ENCODE measurements at regions not wholly inside any gene's neighbourhood (a gene's known extent, or its start where the extent isn't known, plus 50 kb on each side); places are given as distances from the start of the nearest gene placed in this dataset.
"Not testable (repeated sequence)": the region's sequence is repeated elsewhere in the genome, so short reads cannot be mapped to it uniquely, and the experiment has no call there.

DNA sequence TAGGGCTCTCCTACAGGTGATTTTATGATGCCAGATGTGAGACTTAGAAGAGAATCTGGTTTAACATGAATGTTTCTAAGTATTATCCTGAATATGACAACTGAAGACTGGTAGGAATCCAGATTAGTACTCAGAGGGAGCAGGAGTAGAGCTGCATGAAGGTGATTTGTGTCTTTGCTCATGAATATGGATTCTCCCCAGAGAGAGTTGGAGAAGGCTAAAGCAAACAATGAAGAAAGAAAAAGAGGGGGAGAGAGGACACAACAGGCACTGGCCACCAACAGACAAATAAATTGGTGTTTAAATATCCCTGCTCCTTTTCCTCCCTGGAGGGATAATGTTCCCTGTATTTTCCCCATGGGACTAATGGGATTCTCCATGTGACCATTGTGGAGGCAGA is 427.0 kb upstream of the KLF12 start:
- no peak overlapping the region for H3K4me3 ChIP-seq (ENCODE audit: low read depth, low read length)
- TF ChIP-seq, protein P1, sequence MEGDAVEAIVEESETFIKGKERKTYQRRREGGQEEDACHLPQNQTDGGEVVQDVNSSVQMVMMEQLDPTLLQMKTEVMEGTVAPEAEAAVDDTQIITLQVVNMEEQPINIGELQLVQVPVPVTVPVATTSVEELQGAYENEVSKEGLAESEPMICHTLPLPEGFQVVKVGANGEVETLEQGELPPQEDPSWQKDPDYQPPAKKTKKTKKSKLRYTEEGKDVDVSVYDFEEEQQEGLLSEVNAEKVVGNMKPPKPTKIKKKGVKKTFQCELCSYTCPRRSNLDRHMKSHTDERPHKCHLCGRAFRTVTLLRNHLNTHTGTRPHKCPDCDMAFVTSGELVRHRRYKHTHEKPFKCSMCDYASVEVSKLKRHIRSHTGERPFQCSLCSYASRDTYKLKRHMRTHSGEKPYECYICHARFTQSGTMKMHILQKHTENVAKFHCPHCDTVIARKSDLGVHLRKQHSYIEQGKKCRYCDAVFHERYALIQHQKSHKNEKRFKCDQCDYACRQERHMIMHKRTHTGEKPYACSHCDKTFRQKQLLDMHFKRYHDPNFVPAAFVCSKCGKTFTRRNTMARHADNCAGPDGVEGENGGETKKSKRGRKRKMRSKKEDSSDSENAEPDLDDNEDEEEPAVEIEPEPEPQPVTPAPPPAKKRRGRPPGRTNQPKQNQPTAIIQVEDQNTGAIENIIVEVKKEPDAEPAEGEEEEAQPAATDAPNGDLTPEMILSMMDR (IDR thresholded peaks at IDR 0.05; ENCODE audit: low read depth, low read length), result no peak

DNA sequence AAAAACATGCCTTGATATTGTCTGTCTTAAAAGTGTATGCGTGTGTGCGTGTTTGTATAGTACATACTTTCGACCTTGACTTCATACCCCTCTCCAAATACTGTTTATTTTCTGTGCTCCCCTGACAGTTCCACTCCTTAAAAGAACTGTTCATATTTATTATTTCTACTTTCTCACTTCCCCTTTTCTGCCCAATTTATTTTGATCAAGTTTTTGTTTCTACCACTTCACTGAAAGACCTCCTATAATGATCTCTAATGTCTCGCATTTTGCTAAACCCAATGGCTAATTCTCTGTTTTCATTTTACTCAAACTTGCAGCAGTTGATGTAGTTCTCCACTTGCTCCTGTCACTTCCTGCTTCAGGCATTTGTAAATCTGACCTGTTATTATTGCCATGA is 426.1 kb upstream of the KLF12 start:
- TF ChIP-seq, protein P1 (IDR thresholded peaks at IDR 0.05; ENCODE audit: low read depth, low read length), result no peak
- H3K4me3 ChIP-seq (ENCODE audit: low read depth, low read length), result no peak overlapping the region

DNA sequence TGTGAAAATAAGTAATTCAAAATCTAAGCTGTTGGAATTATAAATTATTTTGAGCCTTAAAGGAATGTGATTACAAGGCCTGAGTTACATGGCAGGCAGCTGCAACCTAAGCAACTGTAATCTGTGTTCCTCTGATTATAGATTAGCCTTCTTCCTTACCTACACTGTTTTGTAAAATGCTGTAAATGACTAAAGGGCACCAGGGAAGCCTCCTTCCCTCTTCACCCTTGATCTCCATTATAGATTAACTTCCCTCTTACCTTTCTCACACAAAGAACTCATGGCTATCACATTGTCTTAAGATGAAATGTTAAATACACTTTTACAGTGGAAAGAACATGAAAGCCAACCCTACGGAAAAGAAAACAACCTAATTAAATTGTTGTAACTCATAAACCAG is 423.7 kb upstream of the KLF12 start:
- no peak overlapping the region for H3K4me3 ChIP-seq (ENCODE audit: low read depth, low read length)
- TF ChIP-seq, protein P1 (IDR thresholded peaks at IDR 0.05; ENCODE audit: low read depth, low read length), result no peak

DNA sequence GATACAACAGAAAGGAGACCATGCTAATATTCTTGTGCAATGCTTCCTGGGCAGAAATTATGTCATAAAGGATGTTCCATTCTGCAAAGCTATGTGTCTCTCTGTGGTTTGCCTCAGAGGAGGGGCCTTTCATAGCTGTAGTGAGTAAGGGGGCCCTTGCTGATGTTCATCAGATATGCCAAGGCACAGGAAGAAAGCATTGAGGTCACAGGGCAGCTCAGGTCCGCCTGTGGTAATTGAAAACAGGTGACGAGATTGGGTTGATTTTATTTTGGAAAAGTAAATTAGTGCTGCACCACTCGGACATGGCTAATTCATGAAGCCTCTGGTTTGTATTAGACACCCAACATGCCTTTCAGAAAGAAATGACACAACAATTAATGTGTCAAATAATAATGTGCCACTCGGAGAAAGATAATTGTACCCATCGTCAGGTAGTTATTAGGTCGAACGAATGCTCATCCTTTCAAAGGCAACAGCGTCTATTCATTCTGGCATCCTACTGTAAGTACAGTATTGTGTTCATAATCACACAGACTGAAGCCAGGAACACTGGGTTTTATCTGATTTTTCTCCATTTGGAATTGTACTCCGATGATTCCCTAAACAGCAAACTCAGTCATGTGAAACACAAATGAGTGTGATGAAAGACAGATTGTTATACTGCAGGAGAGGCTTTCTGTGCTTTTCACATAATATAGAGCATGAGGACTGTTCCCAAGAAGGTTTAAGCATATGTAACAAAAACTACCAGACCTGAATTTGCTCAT is 421.6 kb upstream of the KLF12 start:
- TF ChIP-seq, protein P1 (IDR thresholded peaks at IDR 0.05; ENCODE audit: low read depth, low read length), result no peak
- H3K4me3 ChIP-seq (ENCODE audit: low read depth, low read length), result no peak overlapping the region

DNA sequence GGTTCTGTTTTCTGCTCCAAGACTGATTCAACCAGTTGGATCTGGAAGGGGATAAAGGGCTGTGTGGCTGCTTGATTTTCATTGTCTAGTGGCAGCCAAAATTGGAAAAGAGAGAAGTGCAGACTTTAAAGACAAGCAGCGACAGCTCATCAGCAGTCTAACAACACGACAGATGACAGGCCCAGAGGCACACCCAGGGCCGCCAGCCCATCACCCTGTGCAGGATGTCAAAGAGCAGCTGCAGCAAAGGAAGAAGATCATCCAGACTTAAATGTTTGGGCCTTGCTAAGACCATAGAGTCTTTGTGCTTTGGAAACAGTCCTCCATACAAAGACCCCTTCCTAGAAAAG is 421.0 kb upstream of the KLF12 start:
- TF ChIP-seq, protein P1 (IDR thresholded peaks at IDR 0.05; ENCODE audit: low read depth, low read length), result no peak
- no peak overlapping the region for H3K4me3 ChIP-seq (ENCODE audit: low read depth, low read length)

DNA sequence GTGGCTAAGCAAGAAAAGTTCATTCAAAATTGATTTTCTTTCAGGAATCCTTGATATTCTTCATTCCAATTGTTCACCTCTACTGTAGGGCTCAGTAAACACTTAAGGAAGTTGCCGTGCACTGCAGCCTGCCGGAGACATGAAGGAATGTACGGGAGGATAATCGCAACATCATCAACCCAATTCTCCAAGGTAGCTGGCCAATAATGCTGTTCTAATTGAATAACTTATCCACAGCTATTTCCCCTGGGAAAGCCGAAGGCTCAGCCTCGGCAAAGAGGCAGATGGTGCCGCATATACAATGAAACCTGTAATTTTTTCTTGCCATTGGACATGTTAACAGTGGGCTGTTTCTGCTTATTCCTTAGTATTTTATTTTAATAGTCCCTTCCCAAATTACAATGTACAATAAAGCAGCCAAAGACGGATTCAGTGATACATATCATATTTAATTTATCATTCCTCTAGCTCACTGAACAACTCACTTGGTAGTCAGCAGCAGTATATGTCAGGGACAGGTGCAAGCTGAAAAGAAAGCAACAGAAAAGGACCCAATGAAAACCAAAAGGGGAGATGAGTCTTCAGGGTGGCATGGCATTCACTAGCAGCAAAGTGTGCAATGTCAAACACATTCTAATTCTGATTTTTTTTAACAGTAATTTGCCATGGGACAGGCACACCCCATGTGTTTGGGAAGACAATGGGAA is 420.5 kb upstream of the KLF12 start:
- no peak overlapping the region for H3K4me3 ChIP-seq (ENCODE audit: low read depth, low read length)
- TF ChIP-seq, protein P1 (IDR thresholded peaks at IDR 0.05; ENCODE audit: low read depth, low read length), result no peak

DNA sequence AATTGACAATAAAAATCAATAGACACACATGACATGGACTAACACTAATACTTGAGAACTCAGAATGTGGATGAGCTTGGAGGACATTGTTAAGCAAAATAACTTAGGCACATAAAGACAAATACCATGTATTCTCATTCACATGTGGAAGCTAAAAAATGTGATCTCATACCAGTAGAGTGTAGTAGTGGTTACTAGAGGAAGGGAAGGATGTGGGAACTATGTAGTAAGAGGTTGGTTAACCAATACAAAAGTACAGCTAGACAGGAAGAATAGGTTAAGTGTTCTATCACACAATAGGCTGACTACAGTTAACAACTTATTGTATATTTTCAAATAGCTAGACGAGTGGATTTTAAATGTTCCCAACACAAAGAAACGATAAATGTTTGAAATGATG is 415.8 kb upstream of the KLF12 start:
- H3K4me3 ChIP-seq (ENCODE audit: low read depth, low read length), result no peak overlapping the region
- TF ChIP-seq, protein P1 (IDR thresholded peaks at IDR 0.05; ENCODE audit: low read depth, low read length), result no peak

DNA sequence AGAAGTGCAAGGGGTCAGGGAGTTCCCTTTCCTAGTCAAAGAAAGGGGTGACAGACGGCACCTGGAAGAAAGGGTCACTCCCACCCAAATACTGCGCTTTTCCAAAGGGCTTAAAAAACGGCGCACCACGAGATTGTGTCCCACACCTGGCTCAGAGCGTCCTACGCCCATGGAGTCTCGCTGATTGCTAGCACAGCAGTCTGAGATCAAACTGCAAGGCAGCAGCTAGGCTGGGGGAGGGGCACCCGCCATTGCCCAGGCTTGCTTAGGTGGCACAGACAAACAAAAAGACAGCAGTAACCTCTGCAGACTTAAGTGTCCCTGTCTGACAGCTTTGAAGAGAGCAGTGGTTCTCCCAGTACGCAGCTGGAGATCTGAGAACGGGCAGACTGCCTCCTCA is 402.4 kb upstream of the KLF12 start:
- H3K4me3 ChIP-seq (ENCODE audit: low read depth, low read length), result not testable (repeated sequence)
